ENCODE measurements at regions not wholly inside any gene's neighbourhood (a gene's known extent, or its start where the extent isn't known, plus 50 kb on each side); places are given as distances from the start of the nearest gene placed in this dataset.
"Not testable (repeated sequence)": the region's sequence is repeated elsewhere in the genome, so short reads cannot be mapped to it uniquely, and the experiment has no call there.

- no peak for DNase-seq
Measured at GRCh38 chr2:8554296-8554806, 127.5 kb upstream of the ID2 start.

DNA sequence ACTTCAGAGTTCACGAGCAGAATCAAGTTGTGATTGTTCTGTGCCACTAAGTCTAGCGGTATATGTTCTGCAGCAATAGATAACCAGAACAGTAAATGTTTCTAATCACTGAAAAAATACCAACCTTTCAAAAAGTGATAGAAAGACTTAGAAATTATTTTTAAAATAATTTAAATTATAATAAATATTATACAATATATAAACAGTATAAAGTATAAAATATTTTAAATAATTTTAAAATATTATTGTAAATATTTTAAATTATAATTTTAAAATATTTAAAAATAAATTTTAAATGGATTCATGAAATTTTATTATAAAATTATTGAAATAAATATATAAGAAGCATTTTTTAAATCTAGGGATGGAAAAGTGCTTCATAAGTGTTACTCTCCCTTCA is 126.3 kb upstream of the ID2 start:
- no peak for DNase-seq

DNA sequence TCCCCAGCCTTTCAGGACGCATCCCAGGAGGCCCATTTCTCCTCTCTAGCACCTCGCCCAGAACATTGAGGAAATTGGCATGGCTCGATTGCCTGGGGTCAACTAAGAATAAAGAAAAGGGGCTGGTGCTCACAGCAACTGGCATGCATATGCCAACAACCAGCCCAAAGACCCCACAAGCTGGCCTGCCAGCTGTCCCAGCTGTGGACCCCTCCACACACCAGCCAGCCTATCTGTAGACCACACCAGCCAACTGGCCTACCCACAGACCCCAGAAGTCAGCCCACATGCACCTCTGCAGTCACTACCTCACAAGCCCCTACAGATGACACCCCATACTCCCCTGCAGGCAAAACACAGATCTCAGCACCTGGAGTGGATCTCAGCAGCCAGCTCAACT is 123.8 kb upstream of the ID2 start:
- no peak for DNase-seq

DNA sequence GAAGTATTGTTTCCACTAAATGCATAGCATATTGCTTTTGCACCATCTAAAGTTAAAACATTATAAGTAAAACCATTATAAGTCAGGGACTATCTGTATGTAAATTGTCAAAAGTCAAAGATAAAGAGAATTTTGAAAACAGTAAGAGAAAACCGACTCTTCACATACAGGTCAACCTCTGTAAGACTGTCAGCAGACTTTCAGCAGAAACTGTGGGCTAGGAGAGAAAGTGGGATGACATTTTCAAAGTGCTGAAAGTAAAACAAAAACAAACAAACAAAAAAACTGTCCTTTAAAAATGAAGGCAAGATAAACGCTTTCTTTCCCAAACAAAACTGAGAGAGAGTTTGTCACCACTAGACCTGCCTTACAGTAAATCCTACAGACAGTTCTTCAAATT is 122.9 kb upstream of the ID2 start:
- no peak for DNase-seq

DNA sequence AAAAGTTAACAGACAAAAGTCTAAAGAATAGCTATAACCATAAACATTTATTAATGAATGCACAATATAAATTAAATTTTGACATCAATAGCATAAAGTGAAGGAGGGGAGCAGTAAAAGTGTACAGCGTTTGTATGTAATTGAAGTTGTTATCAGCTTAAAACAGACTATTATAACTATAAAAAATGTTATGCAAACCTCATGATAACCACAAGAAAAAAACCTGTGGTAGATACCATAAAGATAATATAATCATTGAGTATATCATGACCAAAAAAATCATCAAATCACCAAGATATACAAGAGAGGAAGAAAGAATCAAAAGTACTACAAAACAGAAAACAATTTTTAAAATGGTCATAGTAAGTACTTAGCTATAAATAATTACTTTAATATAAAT is 122.1 kb upstream of the ID2 start:
- DNase-seq, result no peak

DNA sequence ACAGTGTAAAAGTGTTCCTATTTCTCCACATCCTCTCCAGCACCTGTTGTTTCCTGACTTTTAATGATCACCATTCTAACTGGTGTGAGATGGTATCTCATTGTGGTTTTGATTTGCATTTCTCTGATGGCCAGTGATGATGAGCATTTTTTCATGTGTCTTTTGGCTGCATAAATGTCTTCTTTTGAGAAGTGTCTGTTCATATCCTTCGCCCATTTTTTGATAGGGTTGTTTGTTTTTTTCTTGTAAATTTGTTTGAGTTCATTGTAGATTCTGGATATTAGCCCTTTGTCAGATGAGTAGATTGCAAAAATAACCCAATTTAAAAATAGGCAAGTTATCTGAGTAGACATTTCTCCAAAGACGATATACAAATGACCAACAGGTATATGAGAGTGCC is 120.2 kb upstream of the ID2 start:
- not testable (repeated sequence) for DNase-seq

- DNase-seq, result no peak
Measured at GRCh38 chr2:8563814-8564474, 117.9 kb upstream of the ID2 start.

GRCh38 chr2:8564475-8564874 is 117.4 kb upstream of the ID2 start:
- DNase-seq, result no peak

DNA sequence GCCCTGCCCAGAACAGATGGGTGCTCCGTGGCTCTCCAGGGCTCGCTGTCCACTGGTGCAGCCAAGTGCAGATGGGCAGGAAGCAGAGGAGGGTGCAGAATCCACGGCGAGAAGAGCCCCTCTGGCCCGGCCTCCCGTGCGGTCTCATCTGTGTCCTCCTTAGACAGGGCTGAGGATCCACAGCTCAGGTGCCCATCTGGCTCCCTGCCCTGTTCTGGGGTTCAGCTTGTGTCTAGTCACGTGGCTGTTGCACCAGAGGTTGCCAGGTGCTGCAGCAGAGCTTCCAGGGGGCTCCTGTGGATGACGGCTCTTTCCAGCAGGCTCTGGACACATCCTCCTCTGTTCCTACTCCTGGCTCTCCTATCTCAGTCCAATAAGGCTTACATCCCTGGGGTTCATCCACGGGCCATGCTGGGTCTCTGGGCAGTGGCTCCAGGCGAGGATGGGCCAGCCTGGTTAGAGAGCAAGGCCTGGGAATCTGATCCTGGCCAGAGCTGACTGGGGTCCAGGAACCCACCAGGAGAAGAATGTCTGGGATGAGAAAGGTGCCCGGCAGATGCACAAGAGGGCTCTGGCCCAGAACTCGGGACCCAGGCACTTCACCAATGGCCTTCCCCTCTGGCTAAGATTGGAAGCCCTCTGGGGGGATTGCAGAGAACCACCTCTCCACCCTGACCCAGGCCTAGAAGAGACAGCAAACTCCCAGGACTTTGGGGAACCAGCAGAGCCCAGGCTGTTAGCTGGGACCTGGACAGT is 116.3 kb upstream of the ID2 start:
- no peak for DNase-seq

- DNase-seq, result no peak
Measured at GRCh38 chr2:8566155-8566670, 115.6 kb upstream of the ID2 start.

DNA sequence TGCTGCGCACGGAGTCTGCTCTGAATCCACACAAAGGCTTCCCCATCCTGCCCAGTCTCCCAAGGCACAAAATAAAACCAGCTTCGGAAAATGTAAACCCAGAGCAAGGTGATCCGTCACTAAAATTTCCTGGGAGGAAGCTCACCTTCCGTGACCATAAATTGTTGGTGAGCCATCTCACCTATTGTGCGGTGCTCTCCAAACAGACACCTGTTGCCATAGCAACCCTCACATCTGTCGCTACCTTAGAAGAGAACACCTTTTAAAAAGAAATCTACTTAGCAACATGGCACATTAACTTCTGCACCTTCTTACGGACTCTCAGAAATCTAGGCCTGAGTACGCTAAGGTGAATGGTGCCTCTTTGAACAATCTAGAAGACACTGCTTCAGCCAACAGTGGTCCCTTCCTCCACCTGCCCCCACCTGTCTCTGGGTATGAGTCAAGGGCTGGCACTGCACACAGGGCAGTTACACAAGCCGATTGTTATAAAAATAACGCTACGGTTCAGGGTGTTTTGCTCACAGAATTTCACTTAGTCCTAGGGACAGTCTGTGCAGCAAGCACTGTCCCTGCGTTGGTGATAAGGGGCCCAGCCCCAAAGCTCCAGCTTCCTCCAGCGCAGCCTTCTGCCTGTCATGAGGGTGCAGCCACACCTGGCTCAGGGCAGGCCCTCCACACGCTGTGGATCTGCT is 114.9 kb upstream of the ID2 start:
- DNase-seq, result no peak

- DNase-seq, result no peak
Measured at GRCh38 chr2:8567469-8568260, 114.2 kb upstream of the ID2 start.

- no peak for DNase-seq
Measured at GRCh38 chr2:8568543-8569302, 113.1 kb upstream of the ID2 start.

DNA sequence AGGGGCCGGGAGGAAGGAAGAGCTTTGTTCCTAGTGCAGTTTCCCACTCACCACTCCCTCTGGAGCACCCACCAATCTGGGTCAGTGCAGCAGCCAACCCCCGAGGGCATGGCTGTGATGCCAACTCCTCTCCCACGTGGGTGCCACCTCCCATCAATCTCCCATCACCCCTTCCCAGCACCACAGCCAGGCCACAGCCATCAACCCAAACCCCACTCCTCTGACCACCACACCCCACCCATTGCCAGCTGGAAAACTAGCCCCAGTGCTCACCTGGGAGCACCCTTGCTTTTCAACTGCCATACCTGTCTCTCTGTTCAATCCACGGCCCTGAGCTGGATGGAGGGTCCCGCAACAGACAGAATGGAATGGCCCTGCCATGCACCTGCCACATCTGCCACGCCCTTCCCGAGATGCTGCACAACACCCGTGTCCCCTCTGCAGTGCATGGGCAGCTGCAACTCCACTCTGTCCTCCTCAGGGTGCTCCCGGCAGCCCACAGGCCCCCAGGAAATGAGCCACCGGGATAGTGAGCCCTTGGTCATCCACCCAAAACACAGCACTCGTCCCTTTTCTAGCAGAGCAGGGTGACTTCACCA is 112.4 kb upstream of the ID2 start:
- no peak for DNase-seq

GRCh38 chr2:8570637-8571036 is 111.2 kb upstream of the ID2 start:
- no peak for DNase-seq

DNA sequence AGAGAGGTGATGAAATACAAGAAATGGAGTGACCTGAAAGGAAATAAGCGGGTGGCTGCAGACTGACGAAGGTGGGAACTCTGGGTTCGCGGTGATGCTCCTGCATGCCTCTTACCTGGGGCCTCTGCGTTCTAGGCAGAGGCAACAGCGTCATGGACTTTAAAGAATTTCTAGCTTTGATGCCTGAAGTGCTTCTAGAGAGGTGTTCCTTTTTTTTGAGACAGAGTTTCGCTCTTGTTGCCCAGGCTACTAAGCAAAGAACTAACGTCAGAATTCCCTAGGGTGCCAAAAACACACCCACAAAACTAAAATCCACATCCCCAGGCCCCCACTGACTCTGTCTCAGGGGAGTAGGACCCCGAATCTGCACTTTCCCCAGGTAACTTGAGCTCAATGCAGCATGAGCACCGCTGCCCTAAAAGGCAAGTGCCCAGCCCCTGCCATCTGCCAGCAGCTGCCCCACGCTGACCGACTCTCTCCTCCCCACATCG is 110.5 kb upstream of the ID2 start:
- no peak for DNase-seq

GRCh38 chr2:8571792-8572499 is 109.9 kb upstream of the ID2 start:
- no peak for DNase-seq

- DNase-seq, result no peak
Measured at GRCh38 chr2:8572712-8573233, 109.1 kb upstream of the ID2 start.

- DNase-seq, result no peak
Measured at GRCh38 chr2:8573234-8573941, 108.5 kb upstream of the ID2 start.

DNA sequence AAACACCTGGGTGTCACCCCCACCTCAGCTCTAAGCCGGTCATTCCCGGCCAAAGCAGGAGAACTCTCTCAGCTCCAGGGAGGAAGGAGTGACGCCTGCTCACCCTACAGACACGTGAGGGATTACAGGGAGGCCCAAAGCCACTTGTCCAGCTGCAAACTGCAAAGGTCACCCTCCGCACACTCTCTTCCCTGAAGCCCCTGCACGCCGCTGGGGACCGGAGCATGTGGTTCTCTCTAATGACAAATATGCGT is 108.0 kb upstream of the ID2 start:
- DNase-seq, result no peak

Measured in activated T-cell treated with anti-CD3 and anti-CD28 coated beads, Interleukin-2, amount 50 U/mL, for 1 hour (primary cell).